OCI-LY3 (cell line): ENCODE measurements at regions not wholly inside any gene's neighbourhood (a gene's known extent, or its start where the extent isn't known, plus 50 kb on each side); places are given as distances from the start of the nearest gene placed in this dataset.

Source experiments
- H2AFZ ChIP-seq: fragments of 200-600, 300-600 bp; shearing (Covaris generic); 2 replicates; pipeline ENCODE4 v1.6.0; 2014; ENCODE audit warnings: antibody characterized with exemption, low read depth, low read length
- H3K27ac ChIP-seq: fragments of 200-600, 300-600 bp; sonication (generic); 2 replicates; pipeline ENCODE4 v1.5.1; 2014; ENCODE audit warnings: mild to moderate bottlenecking, low read length, moderate library complexity, mixed read lengths
- H3K27me3 ChIP-seq: fragments of 200-600, 300-600 bp; sonication (generic); 2 replicates; pipeline ENCODE4 v1.6.1; 2014; ENCODE audit warnings: low read depth, low read length, mixed read lengths
- H3K36me3 ChIP-seq: fragments of 200-600, 300-600 bp; sonication (generic); replicated peaks from 2 replicates; pipeline ENCODE3; 2014; ENCODE audit warnings: low read depth, low read length, mixed read lengths
- H3K4me1 ChIP-seq: fragments of 300-600, 200-600 bp; sonication (generic); 2 replicates; pipeline ENCODE4 v1.6.1; 2014; ENCODE audit warnings: low read length, mixed read lengths
- H3K4me2 ChIP-seq: fragments of 200-600, 300-600 bp; sonication (generic); 2 replicates; pipeline ENCODE4 v1.6.1; 2014; ENCODE audit warnings: low read length, mixed read lengths
- H3K4me3 ChIP-seq: fragments of 300-600, 200-600 bp; sonication (generic); 2 replicates; pipeline ENCODE4 v1.5.1; 2014; ENCODE audit warnings: antibody characterized with exemption, mild to moderate bottlenecking, low read length, moderate library complexity
- H3K79me2 ChIP-seq: fragments of 300-600, 200-600 bp; shearing (Covaris generic); 2 replicates; pipeline ENCODE4 v1.6.1; 2014; ENCODE audit warnings: mild to moderate bottlenecking, low read length, mixed read lengths
- H3K9ac ChIP-seq: fragments of 300-600, 200-600 bp; shearing (Covaris generic); 2 replicates; pipeline ENCODE4 v1.6.0; 2014; ENCODE audit warnings: mild to moderate bottlenecking, low read length, moderate library complexity
- H3K9me3 ChIP-seq: fragments of 200-600, 300-600 bp; shearing (Covaris generic); 2 replicates; pipeline ENCODE4 v1.6.1; 2014; ENCODE audit warnings: low read length, mixed read lengths; ENCODE audit not compliant: insufficient read depth
- H4K20me1 ChIP-seq: fragments of 200-600, 300-600 bp; sonication (generic); 2 replicates; pipeline ENCODE4 v1.6.1; 2016; ENCODE audit warnings: low read length, mixed read lengths; ENCODE audit not compliant: insufficient read depth
- CTCF ChIP-seq: fragments of 200-600, 300-600 bp; sonication (generic); IDR thresholded peaks from 2 replicates; pipeline ENCODE4 v1.5.1; 2014; ENCODE audit warnings: antibody characterized with exemption, low read length, low read depth
- EZH2phosphoT487 ChIP-seq: fragments of 200-600 bp; shearing (Covaris generic); IDR thresholded peaks from 2 replicates; pipeline ENCODE4 v1.6.1; 2018; ENCODE audit warnings: antibody characterized with exemption, mixed run types, low read depth

DNA sequence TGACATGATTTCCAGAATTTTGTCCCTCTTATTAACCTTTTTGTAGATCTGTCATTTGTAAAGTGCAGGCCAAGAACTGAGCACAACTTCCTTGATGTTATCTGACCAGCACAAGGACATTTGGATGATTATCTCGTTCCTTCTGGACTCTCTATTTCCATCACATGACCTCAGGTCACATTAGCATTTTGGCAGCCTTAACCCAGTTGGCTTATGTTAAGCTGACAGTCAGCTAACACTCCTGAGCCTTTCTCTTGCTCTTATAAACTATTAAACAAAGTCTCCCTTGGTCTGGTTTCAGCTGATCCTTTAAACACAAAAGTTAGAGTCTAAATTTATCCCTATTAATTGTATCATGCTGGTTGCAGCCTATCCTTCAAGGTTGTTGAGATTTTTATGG, 167.2 kb upstream of the RBBP8 start:
- Histone ChIP-seq H3K9ac (no peak overlapping the region), H3K36me3 (no peaks in the 10 kb centered on the region), H3K27ac (no peak overlapping the region), H3K4me1 (no peaks in the 10 kb centered on the region), H3K4me3 (no peak overlapping the region), H3K27me3 (no peaks in the 10 kb centered on the region), H3K9me3 (no peaks in the 10 kb centered on the region), H3K79me2 (no peaks in the 10 kb centered on the region), H3K4me2 (no peak overlapping the region), H4K20me1 (no peaks in the 10 kb centered on the region), H2AFZ (no peak overlapping the region)
- TF ChIP-seq CTCF (no peak), EZH2phosphoT487 (no peak)

GRCh38 chr18:22767653-22768052, 165.5 kb upstream of the RBBP8 start:
- Histone ChIP-seq H2AFZ (no peak overlapping the region), H3K4me3 (no peak overlapping the region), H4K20me1 (no peaks in the 10 kb centered on the region), H3K36me3 (no peaks in the 10 kb centered on the region), H3K4me1 (no peaks in the 10 kb centered on the region), H3K27ac (no peak overlapping the region), H3K27me3 (no peaks in the 10 kb centered on the region), H3K9ac (no peak overlapping the region), H3K9me3 (no peaks in the 10 kb centered on the region), H3K79me2 (no peaks in the 10 kb centered on the region), H3K4me2 (no peak overlapping the region)
- no peak for TF ChIP-seq CTCF
- no peak for TF ChIP-seq EZH2phosphoT487

- TF ChIP-seq EZH2phosphoT487 (no peak), CTCF (no peak)
- no peak overlapping the region for H3K27ac ChIP-seq
- H3K79me2 ChIP-seq = no peaks in the 10 kb centered on the region
- no peaks in the 10 kb centered on the region for H3K9me3 ChIP-seq
- no peak overlapping the region for H3K4me3 ChIP-seq
- no peaks in the 10 kb centered on the region for H3K27me3 ChIP-seq
- no peaks in the 10 kb centered on the region for H3K36me3 ChIP-seq
- no peak overlapping the region for H3K9ac ChIP-seq
- no peak overlapping the region for H3K4me2 ChIP-seq
- no peak overlapping the region for H2AFZ ChIP-seq
- no peaks in the 10 kb centered on the region for H3K4me1 ChIP-seq
- no peaks in the 10 kb centered on the region for H4K20me1 ChIP-seq
Observed at GRCh38 chr18:22773944-22774343, 159.2 kb upstream of the RBBP8 start.

DNA sequence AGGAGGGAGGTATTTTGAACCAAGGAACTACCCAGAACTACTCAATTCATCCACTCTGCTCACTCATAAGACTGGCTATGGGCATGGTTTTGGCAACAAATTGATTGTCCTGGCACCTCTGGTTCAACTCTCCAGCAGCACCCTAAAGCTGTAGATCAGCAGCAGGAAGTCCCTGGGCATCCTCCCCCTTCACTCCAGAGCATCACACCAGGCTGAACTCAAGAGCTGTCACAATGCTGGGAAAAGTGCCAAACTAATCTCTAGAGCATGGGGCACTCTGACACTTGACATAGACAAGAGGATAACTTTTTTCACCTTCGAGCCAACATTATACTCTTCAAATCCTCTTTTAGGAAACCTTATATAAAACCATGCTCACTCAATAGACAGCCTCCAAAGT, 154.1 kb upstream of the RBBP8 start:
- no peak overlapping the region for H3K9ac ChIP-seq

More for the DNA sequence above, 154.1 kb upstream of the RBBP8 start:
- H2AFZ ChIP-seq = no peak overlapping the region
- no peaks in the 10 kb centered on the region for H3K9me3 ChIP-seq
- H3K79me2 ChIP-seq = no peaks in the 10 kb centered on the region
- no peak for TF ChIP-seq CTCF
- no peak for TF ChIP-seq EZH2phosphoT487
- no peak overlapping the region for H3K27ac ChIP-seq
- no peaks in the 10 kb centered on the region for H3K36me3 ChIP-seq
- H3K4me3 ChIP-seq = no peak overlapping the region
- no peak overlapping the region for H3K4me2 ChIP-seq
- peaks cover 4% of the 10 kb centered on the region; the same call in 1 of the 2 replicates for H3K27me3 ChIP-seq
- peaks cover 7% of the 10 kb centered on the region for H3K4me1 ChIP-seq
- H4K20me1 ChIP-seq = no peaks in the 10 kb centered on the region
